ENCODE measurements at regions not wholly inside any gene's neighbourhood (a gene's known extent, or its start where the extent isn't known, plus 50 kb on each side); places are given as distances from the start of the nearest gene placed in this dataset.

DNA sequence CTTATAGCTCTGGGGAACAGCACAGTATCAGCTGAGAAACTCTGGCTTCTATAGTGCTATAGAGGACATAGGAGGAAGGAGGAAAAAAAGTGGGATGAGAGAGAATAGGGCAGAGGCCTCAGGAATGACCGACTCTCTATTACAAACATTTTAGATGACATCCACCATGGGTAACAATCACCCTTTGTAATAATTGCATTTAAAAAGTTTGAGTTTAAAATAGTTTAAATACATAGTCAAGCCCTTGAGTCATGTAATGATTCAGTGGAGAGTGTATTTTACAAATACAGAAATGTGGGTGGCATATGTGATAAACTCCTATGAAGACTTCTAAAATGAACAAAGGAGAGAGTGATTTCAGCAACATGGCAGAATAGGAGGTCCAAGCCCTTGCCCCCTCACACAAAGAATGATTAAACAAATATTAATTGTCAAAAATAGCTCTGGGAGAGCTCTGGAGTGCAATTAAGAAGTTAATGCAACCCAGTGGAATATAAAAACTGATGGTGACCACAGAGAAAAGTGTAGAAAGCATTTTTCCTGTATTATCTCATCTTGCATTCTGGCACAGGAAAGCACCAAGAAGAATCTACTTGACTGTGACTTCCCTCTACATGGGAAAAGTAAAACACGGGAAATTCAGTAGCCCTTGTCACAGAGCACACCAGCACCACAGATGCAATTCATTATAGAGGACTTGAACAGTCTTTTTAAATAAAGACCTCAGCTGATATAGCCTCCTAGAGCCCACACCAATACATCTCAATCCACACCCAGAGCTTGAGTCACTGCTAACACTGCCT lies 569.0 kb upstream of the SORCS1 start:
- no peak for FAIRE-seq

DNA sequence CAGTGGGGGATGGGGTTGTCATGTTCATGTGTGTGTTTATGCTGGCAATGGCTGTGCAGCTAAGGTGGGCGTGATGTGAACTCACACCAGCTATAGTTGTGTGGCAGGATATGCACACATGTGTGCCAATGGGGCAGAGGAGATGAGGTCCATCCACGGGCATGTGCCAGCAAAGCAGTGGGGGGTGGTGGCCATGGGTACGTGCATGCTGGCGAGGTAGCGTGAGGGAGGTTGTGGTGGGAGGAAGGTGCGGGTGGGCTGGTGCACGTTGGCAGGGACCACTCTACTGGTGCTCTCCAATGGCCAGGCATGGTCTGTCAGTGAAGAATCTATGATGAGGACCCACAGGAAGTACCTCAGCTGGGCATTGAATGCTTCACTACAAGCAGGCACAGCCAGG lies 567.5 kb upstream of the SORCS1 start:
- no peak for FAIRE-seq

DNA sequence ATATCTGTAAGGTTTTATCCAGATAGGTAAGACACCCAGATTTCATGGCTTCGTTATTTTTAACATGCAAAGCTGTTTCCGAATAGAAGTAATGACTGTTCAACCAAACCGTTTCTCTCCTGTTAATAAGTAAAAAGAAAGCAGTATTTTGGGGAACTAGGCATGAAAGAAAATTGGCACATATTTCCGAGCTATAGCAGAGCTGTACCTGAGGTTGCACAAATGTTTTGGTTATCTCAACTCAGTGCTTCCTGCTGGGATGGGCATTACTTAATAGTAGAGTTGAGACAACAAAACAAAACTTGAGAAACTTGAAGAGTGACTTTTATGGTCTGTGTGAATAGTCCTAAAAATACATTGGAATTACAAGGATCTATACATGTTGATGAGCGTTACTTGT lies 564.3 kb upstream of the SORCS1 start:
- FAIRE-seq: no peak

DNA sequence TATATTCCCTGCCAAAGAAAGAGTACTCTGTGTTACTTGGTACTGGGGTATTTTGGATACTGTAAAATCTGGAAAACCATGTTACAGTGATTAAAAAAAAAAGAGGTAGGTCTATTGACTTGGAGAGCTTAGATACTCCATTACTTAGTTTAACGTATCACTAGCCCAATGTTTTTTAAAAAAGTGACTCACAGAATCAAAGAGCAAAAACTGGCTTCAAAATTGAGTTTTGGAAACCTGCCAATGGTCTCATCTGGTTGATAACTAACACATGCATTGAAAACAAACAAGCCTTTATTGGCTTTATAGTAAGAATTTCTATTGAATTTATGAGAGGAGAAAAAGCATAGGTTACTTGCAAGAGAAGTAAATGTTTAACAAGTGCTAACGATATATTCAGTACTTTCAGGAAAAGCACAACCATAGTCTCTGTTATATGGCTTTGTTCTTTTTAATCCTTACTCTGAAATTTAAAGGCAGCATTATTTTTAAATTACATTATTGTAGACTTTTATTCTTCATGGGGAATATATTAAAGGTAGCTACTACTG lies 563.3 kb upstream of the SORCS1 start:
- peak; percentile 56 for FAIRE-seq

DNA sequence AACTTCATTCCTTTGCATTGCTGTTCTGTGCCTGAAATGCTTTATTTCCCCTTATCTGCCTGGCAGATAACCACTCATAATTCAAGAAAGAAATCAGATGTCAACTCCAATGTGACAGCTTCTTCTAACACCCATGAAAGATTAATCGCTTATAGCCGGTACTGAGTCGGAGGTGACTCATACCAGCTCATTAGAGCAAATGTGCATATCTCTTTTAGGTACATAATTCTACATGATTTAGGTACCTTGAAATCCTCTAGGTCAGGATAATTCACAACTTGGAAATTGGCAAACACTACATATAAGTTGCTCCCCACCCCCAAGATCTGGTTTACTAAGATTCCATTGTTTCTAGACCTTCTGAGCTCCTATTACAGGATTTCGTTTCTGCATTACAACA lies 554.4 kb upstream of the SORCS1 start:
- FAIRE-seq: no peak

DNA sequence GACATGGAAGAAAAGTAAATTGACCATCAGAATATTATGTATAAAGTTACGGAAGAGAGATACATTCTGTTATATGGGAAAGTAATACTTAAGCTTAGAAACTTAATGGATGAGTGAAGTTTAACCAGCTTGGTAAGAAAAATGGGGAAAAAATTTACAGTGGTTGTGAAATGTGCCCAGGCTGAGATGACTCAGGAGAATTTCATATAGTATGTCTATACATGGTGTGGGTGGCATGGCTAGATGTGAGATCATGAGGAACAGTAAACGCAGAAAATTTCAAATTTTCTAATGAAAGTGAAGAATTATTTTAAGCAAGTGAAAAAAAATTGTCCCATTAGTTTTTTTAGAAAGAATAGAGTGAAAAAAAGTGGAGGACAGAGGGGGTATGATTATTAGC lies 552.5 kb upstream of the SORCS1 start:
- no peak for FAIRE-seq

DNA sequence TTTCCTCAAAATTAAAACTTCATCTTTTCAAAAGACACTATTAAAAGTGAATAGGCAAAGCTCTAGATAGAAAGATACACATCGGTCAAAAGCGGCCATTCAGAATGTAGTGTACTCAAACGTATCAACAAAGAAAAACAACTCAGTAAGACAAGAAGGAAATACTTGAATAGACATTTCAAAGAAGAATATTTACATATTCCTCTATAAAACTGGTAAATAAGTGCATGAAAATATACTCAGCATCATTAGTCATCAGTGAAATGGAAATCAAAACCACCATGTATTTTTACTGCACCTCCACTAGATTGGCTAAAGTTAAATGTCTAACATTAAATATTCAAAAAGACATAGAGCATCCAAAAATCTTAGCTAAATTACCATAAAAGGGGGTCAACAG lies 551.1 kb upstream of the SORCS1 start:
- FAIRE-seq: no peak

DNA sequence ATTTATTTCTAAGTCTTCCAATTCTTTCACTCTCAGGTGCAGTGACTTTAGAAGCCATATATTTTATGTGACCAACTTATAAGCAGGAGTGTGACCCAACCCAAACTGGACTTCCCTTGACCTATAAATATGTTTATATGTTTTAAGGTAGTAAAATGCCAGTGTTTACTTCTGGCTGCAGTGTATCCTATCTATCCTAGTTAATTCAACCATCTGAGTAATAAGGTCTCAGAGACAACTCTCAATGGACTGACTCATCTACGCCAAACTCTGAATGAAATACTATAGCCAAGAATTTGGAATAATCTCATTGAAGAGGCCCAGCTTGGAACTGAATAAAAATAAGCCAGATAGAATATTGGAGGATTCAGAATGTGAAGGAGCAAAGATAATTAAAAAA lies 544.5 kb upstream of the SORCS1 start:
- FAIRE-seq: no peak

DNA sequence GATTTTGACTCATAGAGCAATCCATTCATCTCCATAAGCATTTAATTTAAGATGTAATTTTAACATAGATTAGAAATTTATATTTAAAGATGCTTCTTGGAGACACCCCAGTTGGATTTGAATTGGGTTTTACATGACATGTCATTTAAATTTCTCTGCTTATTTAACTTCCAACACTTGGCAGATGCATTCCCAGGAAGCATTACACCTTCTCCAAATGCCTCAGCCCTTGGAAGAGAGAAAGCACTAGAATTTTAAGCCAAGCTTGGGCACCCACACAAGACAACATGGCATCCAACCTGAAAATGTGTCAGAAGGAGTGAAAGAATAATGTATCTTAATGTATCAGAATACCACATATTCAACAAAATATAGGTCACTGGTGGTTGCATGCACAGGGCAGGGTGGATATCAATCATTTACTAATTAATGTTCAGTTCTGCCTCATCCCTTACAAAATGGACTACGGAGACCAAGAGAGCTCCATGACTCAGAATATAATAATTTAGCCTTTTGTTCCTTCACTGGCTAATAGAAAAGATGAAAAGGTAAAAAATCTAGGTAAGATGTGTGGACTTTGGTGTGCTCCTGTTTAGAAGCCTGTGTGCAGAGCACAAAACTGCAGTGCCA lies 541.7 kb upstream of the SORCS1 start:
- no peak for FAIRE-seq

DNA sequence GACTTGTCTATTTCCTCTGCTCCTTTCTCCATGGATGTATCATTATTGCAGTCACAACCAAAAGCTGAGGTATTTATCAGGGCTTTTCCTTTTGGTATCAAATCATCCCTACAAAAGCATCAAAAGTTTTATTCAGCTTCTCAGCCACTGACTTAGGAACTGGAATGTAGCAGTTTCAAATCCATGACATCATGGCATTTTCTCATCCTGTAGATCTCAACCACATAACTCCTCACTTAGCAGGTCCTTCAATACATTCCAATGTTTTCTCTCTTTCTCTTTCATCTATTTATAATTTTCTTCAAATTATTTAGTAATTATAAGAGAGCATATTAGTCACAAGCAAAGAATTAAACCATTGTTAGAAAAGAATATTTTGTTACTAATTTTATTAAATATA lies 537.4 kb upstream of the SORCS1 start:
- no peak for FAIRE-seq

DNA sequence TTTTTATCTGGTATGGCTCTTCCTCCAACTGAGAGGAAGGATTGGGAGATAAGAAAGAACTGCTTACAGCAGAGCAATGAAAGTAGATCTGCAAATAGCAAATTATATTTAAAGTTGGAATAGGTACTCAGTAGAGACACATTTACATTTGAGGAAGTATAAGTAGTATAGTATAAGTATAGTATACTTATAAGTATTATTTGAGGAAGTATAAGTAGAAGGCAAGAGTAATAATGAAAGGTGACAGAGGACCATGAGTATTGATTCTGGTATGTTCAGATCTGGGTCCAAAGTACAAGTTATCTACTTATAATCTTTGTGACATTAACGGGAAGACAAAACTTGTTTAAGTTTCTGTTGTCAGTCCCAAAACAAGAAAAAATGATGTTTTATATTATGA lies 527.6 kb upstream of the SORCS1 start:
- no peak for FAIRE-seq

DNA sequence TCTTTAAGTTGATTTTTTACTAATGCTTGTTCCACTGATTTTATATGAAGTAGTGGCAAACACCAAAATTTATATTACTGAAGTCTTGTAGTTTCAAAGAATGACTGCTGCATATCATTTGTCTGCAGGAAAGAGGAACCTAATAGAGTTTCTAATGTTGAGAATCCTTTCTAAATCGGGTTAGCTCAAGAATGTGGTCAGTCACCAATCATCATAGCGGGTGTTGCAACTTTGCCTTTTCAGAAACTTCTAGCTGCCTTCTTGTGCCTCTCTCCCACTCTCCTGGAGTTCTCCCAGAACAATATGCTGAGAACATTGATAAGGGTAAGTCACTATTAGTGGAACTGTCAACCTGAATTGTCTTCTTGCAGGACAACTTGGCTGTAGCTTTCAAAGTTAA lies 524.8 kb upstream of the SORCS1 start:
- no peak for FAIRE-seq

DNA sequence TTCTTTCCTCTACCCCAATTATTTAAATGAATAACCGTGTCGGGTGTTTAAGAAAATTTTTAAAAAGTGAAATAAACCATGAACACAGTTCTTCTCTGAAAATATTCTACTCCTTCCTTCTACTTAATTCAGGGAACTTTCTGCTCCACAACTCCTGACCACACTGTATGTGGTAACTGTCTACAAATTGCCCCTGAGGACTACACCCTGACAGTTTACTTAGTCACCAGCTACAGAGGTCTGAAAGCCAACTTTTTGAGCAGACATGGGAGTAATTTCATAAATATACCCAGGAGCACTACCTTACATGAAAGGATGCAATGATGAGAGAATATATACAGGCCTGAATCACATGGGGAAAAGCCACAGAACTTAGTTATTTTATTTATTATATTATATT lies 523.2 kb upstream of the SORCS1 start:
- no peak for FAIRE-seq

DNA sequence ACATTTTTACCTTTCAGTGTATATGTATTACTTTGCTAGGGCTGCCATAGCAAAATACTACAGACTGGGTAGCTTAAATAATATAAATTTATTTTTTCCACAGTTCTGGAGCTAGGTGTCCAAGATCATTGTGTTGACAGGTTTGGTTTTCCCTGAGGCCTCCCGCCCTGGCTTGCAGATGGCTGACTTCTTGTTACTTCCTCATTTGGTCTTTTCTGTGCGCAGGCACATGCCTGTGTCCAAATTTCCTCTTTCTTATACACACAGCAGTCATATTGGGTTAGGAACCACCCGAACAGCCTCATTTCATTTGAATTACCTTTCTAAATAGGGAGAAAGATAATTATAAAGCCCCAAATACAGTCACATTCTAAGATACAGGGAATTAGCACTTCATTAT lies 521.6 kb upstream of the SORCS1 start:
- FAIRE-seq: no peak

DNA sequence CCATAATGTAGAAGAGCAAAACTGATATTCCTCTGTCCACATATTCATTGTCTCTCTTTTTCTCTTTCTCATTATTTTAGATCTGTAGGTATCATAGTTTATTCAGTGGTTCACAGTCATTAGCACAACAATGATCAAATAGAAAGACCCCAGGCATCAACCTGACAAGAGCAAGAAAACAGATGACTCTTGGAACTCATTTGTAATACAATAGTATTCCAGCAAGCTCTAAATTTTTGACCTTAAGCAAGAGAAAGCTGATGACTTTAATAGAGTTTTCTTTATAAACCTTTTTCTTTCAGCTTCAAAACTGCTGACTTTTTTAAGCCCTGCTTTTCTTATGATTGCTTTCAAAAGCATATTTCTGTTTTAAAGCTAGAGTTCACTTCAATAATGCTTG lies 507.5 kb upstream of the SORCS1 start:
- no peak for FAIRE-seq

DNA sequence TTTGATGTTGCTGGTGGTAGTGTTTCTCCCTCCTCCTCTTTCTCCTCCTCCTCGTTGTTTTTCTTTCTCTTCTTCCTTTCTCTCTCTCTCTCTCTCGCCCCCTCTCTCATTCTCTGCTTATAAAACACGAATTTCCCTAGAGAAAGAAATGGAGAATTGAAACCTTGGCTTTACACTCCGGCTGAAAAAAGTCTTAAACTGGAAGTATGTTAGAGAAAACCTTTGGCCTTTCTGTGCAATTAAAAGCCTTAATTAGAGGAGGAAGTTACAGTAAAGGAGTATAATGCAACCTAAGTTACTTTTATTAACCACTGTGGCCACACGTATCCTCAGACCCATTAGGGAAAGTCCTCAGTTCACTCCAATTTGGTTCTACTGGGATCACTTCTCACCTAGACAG lies 501.7 kb upstream of the SORCS1 start:
- no peak for FAIRE-seq

DNA sequence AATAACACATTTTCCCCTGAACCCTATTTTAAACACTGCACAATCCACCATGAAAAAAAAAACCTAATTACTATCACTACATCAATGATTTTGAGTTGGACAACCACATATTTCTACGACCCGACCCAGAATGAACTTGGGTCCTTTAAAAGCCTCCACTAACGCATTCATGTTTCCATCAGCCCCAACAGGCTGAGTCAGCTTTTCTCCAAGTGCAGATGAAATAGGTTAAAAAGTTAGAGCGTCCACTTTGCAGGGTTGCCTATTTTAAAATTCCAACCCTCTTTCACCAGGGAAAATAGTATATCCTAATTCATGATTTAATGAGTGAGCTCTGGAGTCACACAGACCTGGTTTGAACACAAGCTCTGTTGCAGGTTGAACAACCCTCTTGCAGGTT lies 501.0 kb upstream of the SORCS1 start:
- FAIRE-seq: no peak

DNA sequence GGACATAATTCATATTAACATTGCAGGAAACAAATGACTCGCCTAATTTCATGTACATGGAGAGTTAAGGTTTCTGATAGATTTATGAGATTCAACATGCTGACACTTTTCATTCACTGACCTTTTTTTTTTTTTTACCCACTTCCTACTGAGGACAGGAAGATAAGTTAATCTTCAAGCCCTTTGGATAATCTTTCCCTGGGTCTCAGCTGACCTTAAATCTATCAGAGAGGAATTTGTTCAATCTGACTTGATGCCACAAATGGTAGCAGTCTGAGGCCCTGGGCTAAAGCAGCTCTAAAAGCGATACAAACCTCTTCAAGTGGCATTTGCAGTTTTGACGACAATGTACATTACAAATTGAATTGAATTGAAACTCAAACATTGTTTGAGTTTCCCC lies 493.3 kb upstream of the SORCS1 start:
- no peak for FAIRE-seq

DNA sequence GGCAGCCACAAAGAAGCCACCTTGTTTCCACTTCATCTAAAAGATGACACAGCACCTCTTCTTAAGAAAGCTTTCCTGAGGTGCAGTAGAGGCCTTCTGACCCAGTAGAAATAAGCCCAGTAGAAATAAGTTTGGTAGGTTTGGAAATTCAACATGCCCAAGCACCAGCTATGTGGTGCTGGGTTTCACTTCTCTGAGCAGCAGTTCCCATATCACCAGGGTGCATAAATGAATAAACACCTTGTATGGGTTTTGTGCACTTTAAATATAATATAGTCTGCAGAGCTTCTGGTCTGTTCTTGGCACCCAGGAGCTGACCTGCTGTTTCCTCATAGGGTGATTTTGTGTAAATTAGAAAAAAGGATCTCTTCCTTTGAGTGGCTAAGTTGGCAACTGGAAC lies 492.4 kb upstream of the SORCS1 start:
- no peak for FAIRE-seq

DNA sequence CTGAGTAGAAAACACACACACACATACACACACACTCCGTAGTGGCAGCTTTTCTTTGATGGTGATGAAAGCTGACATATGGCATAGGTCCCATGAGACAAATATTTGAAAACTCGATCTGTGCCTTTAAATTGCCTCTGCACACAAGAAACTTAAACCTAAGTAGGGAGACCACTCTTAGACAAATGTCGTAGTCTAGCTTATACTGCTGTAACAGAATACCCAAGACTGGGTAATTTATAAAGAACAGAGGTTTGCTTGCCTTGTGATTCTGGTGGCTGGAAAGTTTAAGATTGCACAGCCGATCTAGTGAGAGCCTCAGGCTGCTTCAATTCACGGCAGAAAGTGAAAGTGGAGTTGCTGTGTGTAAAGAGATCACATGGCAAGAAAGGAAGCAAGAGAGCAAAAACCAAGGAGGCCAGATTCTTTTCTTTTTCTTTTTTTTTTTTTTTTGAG lies 489.4 kb upstream of the SORCS1 start:
- no peak for FAIRE-seq

DNA sequence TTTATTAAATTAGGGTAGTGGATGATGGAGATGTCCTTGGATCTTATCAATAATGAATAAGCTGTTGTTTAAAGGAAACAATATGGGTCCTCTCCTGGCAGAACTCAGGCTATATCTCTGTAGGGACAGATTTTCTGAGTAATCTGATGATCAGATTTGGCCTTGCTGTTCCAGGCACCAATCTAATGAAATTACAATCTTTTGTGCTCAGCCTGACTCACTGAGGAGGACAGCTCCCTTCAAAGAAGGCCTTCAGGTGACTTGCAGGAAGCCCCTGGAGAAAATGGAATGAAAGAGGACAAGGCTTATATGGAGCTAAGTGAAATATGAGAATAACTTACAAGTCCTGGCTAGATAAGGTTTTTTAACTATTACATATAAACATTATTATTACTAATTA lies 486.4 kb upstream of the SORCS1 start:
- no peak for FAIRE-seq

DNA sequence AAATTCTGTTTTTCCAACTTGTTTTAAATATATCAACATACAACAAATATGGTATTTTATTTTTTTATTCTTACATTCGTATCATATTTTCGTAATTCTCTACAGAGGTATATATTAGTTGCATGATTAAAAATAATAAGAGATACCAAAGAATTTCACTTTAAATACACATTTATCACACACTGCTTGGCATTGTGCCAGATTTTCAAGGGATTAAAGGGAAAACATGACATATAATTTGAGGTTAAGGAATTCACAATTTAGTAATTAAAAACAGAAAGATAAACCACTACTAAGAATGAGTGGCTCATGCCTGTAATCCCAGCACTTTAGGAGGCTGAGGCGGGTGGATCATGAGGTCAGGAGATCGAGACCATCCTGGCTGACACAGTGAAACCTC lies 484.7 kb upstream of the SORCS1 start:
- peak; percentile 27 for FAIRE-seq

DNA sequence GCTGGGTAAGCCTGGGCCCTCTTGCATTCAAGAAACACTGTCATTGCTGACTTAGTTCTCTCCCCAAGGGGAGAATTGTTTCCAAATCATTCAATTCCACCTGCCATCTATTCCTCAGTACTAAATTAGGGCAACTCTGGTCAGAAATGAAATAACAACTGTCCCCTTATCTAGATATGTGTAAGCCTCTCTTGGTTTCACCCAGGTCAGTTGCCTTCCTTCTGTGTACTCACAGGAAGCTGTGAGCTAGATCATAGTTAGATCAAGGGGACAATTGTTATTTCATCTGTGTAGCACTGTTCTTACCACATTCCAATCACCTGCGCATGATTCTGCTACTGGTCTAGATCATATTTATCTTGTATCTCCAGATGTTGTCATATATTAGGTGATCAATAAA lies 483.0 kb upstream of the SORCS1 start:
- FAIRE-seq: no peak

DNA sequence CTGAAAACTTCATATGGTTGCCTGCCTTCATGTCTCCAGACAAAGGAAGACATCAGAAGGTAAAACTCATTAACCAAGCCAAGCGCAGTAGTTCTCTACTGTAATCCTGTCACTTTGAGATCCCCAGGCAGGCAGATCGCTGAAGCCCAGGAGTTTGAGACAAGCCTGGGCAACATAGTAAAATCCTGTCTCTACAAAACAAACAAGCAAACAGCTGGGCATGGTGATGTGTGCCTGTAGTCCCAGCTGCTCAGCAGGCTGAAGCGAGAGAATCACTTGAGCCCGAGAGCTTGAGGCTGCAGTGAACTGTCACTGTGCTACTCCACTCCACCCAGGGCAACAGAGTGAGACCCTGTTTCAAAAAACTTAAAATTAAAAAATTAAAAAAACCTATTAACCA lies 467.4 kb upstream of the SORCS1 start:
- no peak for FAIRE-seq

DNA sequence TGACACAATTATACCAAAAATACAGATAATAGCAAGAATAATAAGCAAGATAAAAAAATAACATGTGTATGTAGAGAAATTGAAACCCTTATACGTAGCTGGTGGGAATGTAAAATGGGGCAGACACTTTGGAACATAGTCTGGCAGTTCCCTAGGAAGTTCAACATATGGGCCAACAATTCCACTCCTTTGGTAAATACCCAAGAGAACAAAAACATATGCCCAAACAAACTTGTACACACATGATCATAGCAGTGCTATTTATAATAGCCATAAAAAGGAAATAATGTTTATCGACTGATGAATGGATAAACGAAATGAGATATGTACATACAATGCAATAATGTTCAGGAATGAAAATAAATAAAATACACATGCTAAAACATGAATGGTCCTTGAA lies 462.4 kb upstream of the SORCS1 start:
- FAIRE-seq: no peak

Measured in islet of Langerhans (tissue), 1 donor.